A549 (cell line): ENCODE measurements at regions not wholly inside any gene's neighbourhood (a gene's known extent, or its start where the extent isn't known, plus 50 kb on each side); places are given as distances from the start of the nearest gene placed in this dataset.

Experiments
- ATAC-seq, 2 experiments: fragments of 200-7000 bp in 1 of 2; fragments of >200 bp in 1 of 2; cut with Nextera tagmentation in 1 of 2; cut with Tn5 transposase in 1 of 2; 3 replicates each; pipeline versions ENCODE4 v1.8.0 to v1.9.1; 2018 to 2020; ENCODE audit warnings: mild to moderate bottlenecking in 1 of 2, moderate library complexity in 1 of 2
- CTCF ChIA-PET: fragments of 300-600 bp; sonication (Branson Sonifier 250); formaldehyde crosslinking; extraction: SDS; loops from one replicate; lab custom pipeline; 2021; ENCODE audit warnings: antibody characterized with exemption, inconsistent platforms; lab: Yijun Ruan, JAX
- POLR2A ChIA-PET: fragments of 350-600 bp; formaldehyde crosslinking; extraction: SDS; loops from one replicate; lab custom pipeline; 2021; ENCODE audit warnings: antibody characterized with exemption, inconsistent platforms; lab: Yijun Ruan, JAX
- DNase-seq, 2 experiments: peaks; one replicate each; pipeline versions ENCODE4 v3.0.0 to v3.0.0-alpha.2; 2011 to 2016; ENCODE audit warnings: low read depth in 1 of 2, low spot score in 1 of 2
- FAIRE-seq: peaks from 2 replicates; lab custom pipeline; 2011; peaks lifted over from hg19 to GRCh38; lab: Jason Lieb, UNC
- H3K27ac ChIP-seq, 2 experiments: fragments of >200 bp; sonication (Bioruptor Twin); formaldehyde crosslinking; 3 replicates each; pipeline ENCODE4 v1.5.1; 2016 to 2017
- H3K4me1 ChIP-seq: fragments of >200 bp; sonication (Bioruptor Twin); formaldehyde crosslinking; 3 replicates; pipeline ENCODE4 v1.6.1; 2016
- H3K4me2 ChIP-seq: fragments of >200 bp; sonication (Bioruptor Twin); formaldehyde crosslinking; 3 replicates; pipeline ENCODE4 v1.6.1; 2016
- H3K4me3 ChIP-seq: fragments of >200 bp; sonication (Bioruptor Twin); formaldehyde crosslinking; 3 replicates; pipeline ENCODE4 v1.5.1; 2016
- H3K9me3 ChIP-seq: fragments of >200 bp; sonication (Bioruptor Twin); formaldehyde crosslinking; 3 replicates; pipeline ENCODE4 v1.6.1; 2016
- ATOH8 ChIP-seq: fragments of 250-450 bp; sonication (Bioruptor Pico); IDR thresholded peaks from 2 replicates; pipeline ENCODE4 v1.5.0; 2020; ENCODE audit warnings: low read depth, mild to moderate bottlenecking, moderate library complexity
- CEBPB ChIP-seq, 2 experiments: fragments of >200 bp in 1 of 2; sonication (Bioruptor Twin) in 1 of 2; formaldehyde crosslinking in 1 of 2; IDR thresholded peaks; 2 replicates each; pipeline ENCODE4 v1.6.1; 2012 to 2016
- CHD4 ChIP-seq: fragments of 200-600 bp; sonication (generic); IDR thresholded peaks from 2 replicates; pipeline ENCODE4 v1.6.1; 2016; ENCODE audit warnings: antibody characterized with exemption, mild to moderate bottlenecking, borderline replicate concordance
- EHF ChIP-seq: fragments of 250-450 bp; sonication (Bioruptor Pico); IDR thresholded peaks from 2 replicates; pipeline ENCODE4 v1.5.0; 2020; ENCODE audit warnings: mild to moderate bottlenecking
- EHMT2 ChIP-seq: fragments of 200-600 bp; sonication (generic); IDR thresholded peaks from 2 replicates; pipeline ENCODE4 v1.6.1; 2016; ENCODE audit warnings: antibody characterized with exemption, low read depth, mild to moderate bottlenecking, moderate library complexity
- ELK1 ChIP-seq: fragments of 150-350 bp; IDR thresholded peaks from 2 replicates; pipeline ENCODE4 v1.6.1; 2014; ENCODE audit warnings: low read depth, mild to moderate bottlenecking, low read length
- ESRRA ChIP-seq: fragments of 150-350 bp; IDR thresholded peaks from 2 replicates; pipeline ENCODE4 v1.6.1; 2014; ENCODE audit warnings: mild to moderate bottlenecking, low read length, borderline replicate concordance
- FOSB ChIP-seq: fragments of 250-450 bp; sonication (Bioruptor Pico); IDR thresholded peaks from 2 replicates; pipeline ENCODE4 v1.5.0; 2020; ENCODE audit warnings: mild to moderate bottlenecking, moderate library complexity
- FOSL2 ChIP-seq, 2 experiments: fragments of 450-650 bp in 1 of 2; fragments of >200 bp in 1 of 2; sonication (Bioruptor Twin) in 1 of 2; formaldehyde crosslinking; IDR thresholded peaks; 2 replicates each; pipeline versions ENCODE4 v1.5.0 to v1.6.1; 2016 to 2020; ENCODE audit warnings: mild to moderate bottlenecking in 1 of 2, moderate library complexity in 1 of 2
- FOXS1 ChIP-seq: fragments of 250-450 bp; sonication (Bioruptor Pico); IDR thresholded peaks from 2 replicates; pipeline ENCODE4 v1.5.0; 2020; ENCODE audit warnings: mild to moderate bottlenecking, moderate library complexity
- HDAC2 ChIP-seq: fragments of 200-600 bp; sonication (generic); IDR thresholded peaks from 2 replicates; pipeline ENCODE4 v1.6.1; 2016
- HOXB5 ChIP-seq: fragments of 250-450 bp; sonication (Bioruptor Pico); IDR thresholded peaks from 2 replicates; pipeline ENCODE4 v1.5.0; 2020; ENCODE audit warnings: mild to moderate bottlenecking, moderate library complexity
- JUN ChIP-seq, 2 experiments: fragments of >200 bp; sonication (Bioruptor Twin); formaldehyde crosslinking; IDR thresholded peaks; 2 replicates in 1 of 2; 3 replicates in 1 of 2; pipeline ENCODE4 v1.6.1; 2016 to 2017
- JUNB ChIP-seq: fragments of >200 bp; sonication (Bioruptor Twin); formaldehyde crosslinking; IDR thresholded peaks from 2 replicates; pipeline ENCODE4 v1.6.1; 2016
- KDM5A ChIP-seq: fragments of 200-600 bp; sonication (generic); IDR thresholded peaks from 2 replicates; pipeline ENCODE4 v1.6.1; 2016; ENCODE audit warnings: antibody characterized with exemption, mild to moderate bottlenecking
- MYC ChIP-seq: IDR thresholded peaks from 2 replicates; pipeline ENCODE4 v1.6.1; 2012; ENCODE audit warnings: mild to moderate bottlenecking, inconsistent platforms, low read length, improper control_type of control experiment, borderline replicate concordance
- PHF8 ChIP-seq: fragments of 200-600 bp; sonication (generic); IDR thresholded peaks from 2 replicates; pipeline ENCODE4 v1.6.1; 2016; ENCODE audit warnings: low read depth, mild to moderate bottlenecking, antibody characterized with exemption, moderate library complexity, borderline replicate concordance
- POLR2A ChIP-seq: IDR thresholded peaks from 2 replicates; pipeline ENCODE4 v1.6.1; 2012; ENCODE audit warnings: mild to moderate bottlenecking, low read length
- POLR2AphosphoS2 ChIP-seq: conservative IDR thresholded peaks from 2 replicates; pipeline ENCODE4 v1.6.1; 2012; ENCODE audit warnings: low read length, improper control_type of control experiment, inconsistent platforms
- RNF2 ChIP-seq: fragments of 200-600 bp; sonication (generic); IDR thresholded peaks from 2 replicates; pipeline ENCODE4 v1.6.1; 2016; ENCODE audit warnings: low read depth, mild to moderate bottlenecking, antibody characterized with exemption, moderate library complexity, borderline replicate concordance
- SREBF2 ChIP-seq: fragments of 450-650 bp; IDR thresholded peaks from 2 replicates; pipeline ENCODE4 v1.6.1; 2014; ENCODE audit warnings: mild to moderate bottlenecking, moderate library complexity
- TFCP2L1 ChIP-seq: fragments of 250-450 bp; sonication (Bioruptor Pico); IDR thresholded peaks from 2 replicates; pipeline ENCODE4 v1.5.0; 2021; ENCODE audit warnings: mild to moderate bottlenecking
- ZFP36 ChIP-seq: fragments of 450-650 bp; IDR thresholded peaks from 2 replicates; pipeline ENCODE4 v1.6.1; 2014; ENCODE audit warnings: borderline replicate concordance; ENCODE audit not compliant: partially characterized antibody
- ZNF302 ChIP-seq: fragments of 250-450 bp; sonication (Bioruptor Pico); IDR thresholded peaks from 2 replicates; pipeline ENCODE4 v1.9.0; 2021; ENCODE audit warnings: inconsistent platforms, mild to moderate bottlenecking, moderate library complexity
- ZSCAN20 ChIP-seq: fragments of 250-450 bp; sonication (Bioruptor Pico); IDR thresholded peaks from 2 replicates; pipeline ENCODE4 v1.8.0; 2022; ENCODE audit warnings: mild to moderate bottlenecking, moderate library complexity
- WGBS: methylation state at CpG from one replicate; pipeline ENCODE4 v1.1.6; 2017; ENCODE audit errors: missing lambda C conversion rate; 5-methylcytosine and 5-hydroxymethylcytosine counted together
- TF ChIP-seq, protein P1 (sequence below): fragments of >200 bp; sonication (Bioruptor Twin); formaldehyde crosslinking; IDR thresholded peaks from 2 replicates; pipeline ENCODE4 v1.6.1; 2016
- TF ChIP-seq, protein P2 (sequence below): IDR thresholded peaks from 2 replicates; pipeline ENCODE4 v1.6.1; 2012
- TF ChIP-seq, protein P3 (sequence below): fragments of 200-600 bp; sonication (generic); IDR thresholded peaks from 2 replicates; pipeline ENCODE4 v1.6.1; 2016; ENCODE audit warnings: antibody characterized with exemption, mild to moderate bottlenecking, moderate library complexity

DNA sequence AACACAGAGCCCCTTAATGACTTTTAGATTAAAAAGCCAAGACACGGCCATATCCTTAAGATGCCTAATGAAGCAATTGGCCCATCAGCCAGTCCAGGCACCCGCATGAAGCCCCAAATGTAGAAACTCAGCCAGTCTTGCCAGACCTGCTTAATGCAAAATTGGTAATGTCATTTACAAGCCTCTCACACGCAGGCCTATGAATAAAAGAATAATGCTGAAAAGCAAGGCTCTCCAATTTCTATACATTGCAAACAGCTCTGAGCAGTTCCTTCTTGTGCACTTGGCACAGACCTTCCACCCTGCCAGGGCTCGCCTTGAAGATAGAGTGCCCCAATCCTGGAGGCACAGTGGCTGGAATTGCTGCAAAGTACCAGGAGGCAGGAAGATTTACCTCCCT lies 498.9 kb downstream of the NPHP4 start:
- Histone ChIP-seq H3K4me1 (no peaks in the 10 kb centered on the region), H3K4me2 (no peak overlapping the region), H3K4me3 (no peak overlapping the region), H3K27ac (no peak overlapping the region), H3K9me3 (no peaks in the 10 kb centered on the region)
- no peak for TF ChIP-seq JUNB
- no peak for TF ChIP-seq ELK1
- TF ChIP-seq EHMT2: no peak
- no peak for TF ChIP-seq HDAC2
- TF ChIP-seq CHD4: no peak
- TF ChIP-seq ZNF302: no peak
- ChIA-PET CTCF (no interaction called here), POLR2A (no interaction called here)
- DNase-seq: no peak
- whole genome bisulfite sequencing: 11% methylated on average over 4 of the region's 4 CpGs
- ATAC-seq: no peak
- no peak for FAIRE-seq

- POLR2A ChIA-PET: no interaction called here
- no CpG with 5 or more reads among the region's 4 CpGs for WGBS
- H3K9me3 ChIP-seq: no peaks in the 10 kb centered on the region
- no peak overlapping the region for H3K4me3 ChIP-seq
- H3K4me1 ChIP-seq: no peaks in the 10 kb centered on the region
- no peak for ATAC-seq
- TF ChIP-seq ZFP36: no peak
- TF ChIP-seq CEBPB (IDR thresholded peaks at IDR 0.05): no peak
- TF ChIP-seq POLR2AphosphoS2: no peak
- TF ChIP-seq EHF (CRISPR knock-in tag): no peak
- TF ChIP-seq FOSB (CRISPR knock-in tag): no peak
- TF ChIP-seq JUN (IDR thresholded peaks at IDR 0.05): no peak
- no peak for TF ChIP-seq RNF2
- no peak for TF ChIP-seq KDM5A
- TF ChIP-seq FOXS1 (CRISPR knock-in tag): no peak
- TF ChIP-seq, protein P1, sequence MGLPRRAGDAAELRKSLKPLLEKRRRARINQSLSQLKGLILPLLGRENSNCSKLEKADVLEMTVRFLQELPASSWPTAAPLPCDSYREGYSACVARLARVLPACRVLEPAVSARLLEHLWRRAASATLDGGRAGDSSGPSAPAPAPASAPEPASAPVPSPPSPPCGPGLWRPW: no peak
- TF ChIP-seq, all 56 proteins: peak for 0
- Histone ChIP-seq H3K27ac (no peak overlapping the region), H3K4me2 (no peak overlapping the region)
- CTCF ChIA-PET: no interaction called here
- FAIRE-seq (no peak), DNase-seq (no peak)
These were observed 499.4 kb downstream of the NPHP4 start for GRCh38 chr1:5492846-5493245.

GRCh38 chr1:5491207-5491904 lies 500.9 kb downstream of the NPHP4 start:
- TF ChIP-seq FOSB (CRISPR knock-in tag): no peak
- TF ChIP-seq ATOH8 (CRISPR knock-in tag): no peak
- TF ChIP-seq, protein P2, sequence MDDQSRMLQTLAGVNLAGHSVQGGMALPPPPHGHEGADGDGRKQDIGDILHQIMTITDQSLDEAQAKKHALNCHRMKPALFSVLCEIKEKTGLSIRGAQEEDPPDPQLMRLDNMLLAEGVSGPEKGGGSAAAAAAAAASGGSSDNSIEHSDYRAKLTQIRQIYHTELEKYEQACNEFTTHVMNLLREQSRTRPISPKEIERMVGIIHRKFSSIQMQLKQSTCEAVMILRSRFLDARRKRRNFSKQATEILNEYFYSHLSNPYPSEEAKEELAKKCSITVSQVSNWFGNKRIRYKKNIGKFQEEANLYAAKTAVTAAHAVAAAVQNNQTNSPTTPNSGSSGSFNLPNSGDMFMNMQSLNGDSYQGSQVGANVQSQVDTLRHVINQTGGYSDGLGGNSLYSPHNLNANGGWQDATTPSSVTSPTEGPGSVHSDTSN: no peak
- TF ChIP-seq, protein P3, sequence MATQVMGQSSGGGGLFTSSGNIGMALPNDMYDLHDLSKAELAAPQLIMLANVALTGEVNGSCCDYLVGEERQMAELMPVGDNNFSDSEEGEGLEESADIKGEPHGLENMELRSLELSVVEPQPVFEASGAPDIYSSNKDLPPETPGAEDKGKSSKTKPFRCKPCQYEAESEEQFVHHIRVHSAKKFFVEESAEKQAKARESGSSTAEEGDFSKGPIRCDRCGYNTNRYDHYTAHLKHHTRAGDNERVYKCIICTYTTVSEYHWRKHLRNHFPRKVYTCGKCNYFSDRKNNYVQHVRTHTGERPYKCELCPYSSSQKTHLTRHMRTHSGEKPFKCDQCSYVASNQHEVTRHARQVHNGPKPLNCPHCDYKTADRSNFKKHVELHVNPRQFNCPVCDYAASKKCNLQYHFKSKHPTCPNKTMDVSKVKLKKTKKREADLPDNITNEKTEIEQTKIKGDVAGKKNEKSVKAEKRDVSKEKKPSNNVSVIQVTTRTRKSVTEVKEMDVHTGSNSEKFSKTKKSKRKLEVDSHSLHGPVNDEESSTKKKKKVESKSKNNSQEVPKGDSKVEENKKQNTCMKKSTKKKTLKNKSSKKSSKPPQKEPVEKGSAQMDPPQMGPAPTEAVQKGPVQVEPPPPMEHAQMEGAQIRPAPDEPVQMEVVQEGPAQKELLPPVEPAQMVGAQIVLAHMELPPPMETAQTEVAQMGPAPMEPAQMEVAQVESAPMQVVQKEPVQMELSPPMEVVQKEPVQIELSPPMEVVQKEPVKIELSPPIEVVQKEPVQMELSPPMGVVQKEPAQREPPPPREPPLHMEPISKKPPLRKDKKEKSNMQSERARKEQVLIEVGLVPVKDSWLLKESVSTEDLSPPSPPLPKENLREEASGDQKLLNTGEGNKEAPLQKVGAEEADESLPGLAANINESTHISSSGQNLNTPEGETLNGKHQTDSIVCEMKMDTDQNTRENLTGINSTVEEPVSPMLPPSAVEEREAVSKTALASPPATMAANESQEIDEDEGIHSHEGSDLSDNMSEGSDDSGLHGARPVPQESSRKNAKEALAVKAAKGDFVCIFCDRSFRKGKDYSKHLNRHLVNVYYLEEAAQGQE: no peak
- no peak for TF ChIP-seq TFCP2L1 (CRISPR knock-in tag)
- TF ChIP-seq ZFP36: no peak
- TF ChIP-seq ESRRA: no peak
- TF ChIP-seq CEBPB (IDR thresholded peaks at IDR 0.05): no peak
- no peak for TF ChIP-seq CHD4
- no peak for TF ChIP-seq SREBF2
- TF ChIP-seq PHF8: no peak
- no peak for TF ChIP-seq HOXB5 (CRISPR knock-in tag)
- TF ChIP-seq ZSCAN20 (CRISPR knock-in tag): no peak
- TF ChIP-seq MYC: no peak
- TF ChIP-seq JUN (IDR thresholded peaks at IDR 0.05): no peak
- TF ChIP-seq KDM5A: no peak
- no peak for TF ChIP-seq POLR2A
- TF ChIP-seq FOSL2 (IDR thresholded peaks at IDR 0.05): no peak
- no peak for TF ChIP-seq FOSL2 (CRISPR knock-in tag; IDR thresholded peaks at IDR 0.05)
- ChIA-PET CTCF (interaction anchor here (2.0 kb wide), 1 partner anchor 19 kb away, joined by 8 read pairs; no protein-coding TSS in a partner anchor), POLR2A (no interaction called here)
- no peak for ATAC-seq
- 13% methylated on average over 3 of the region's 9 CpGs for WGBS
- Histone ChIP-seq H3K4me3 (no peak overlapping the region), H3K9me3 (no peaks in the 10 kb centered on the region), H3K27ac (no peak overlapping the region), H3K4me2 (no peak overlapping the region), H3K4me1 (no peaks in the 10 kb centered on the region)
- DNase-seq: no peak
- no peak for FAIRE-seq
